IMR-90 (cell line): ENCODE measurements at regions not wholly inside any gene's neighbourhood (a gene's known extent, or its start where the extent isn't known, plus 50 kb on each side); places are given as distances from the start of the nearest gene placed in this dataset.

Experiments used
- ATAC-seq: fragments of 200-7000 bp; cut with Tn5 transposase; 2 replicates; pipeline ENCODE4 v1.9.1; 2020; ENCODE audit warnings: low read depth, mild to moderate bottlenecking, moderate library complexity
- BruUV-seq: library from RNA; stranded (reverse); fragments of 400-500 nt; replicated peaks from 2 replicates; lab custom pipeline; 2021; lab: Mats Ljungman, UMichigan
- CTCF ChIA-PET: fragments of 300-600 bp; formaldehyde crosslinking; extraction: SDS; loops from one replicate; lab custom pipeline; 2021; ENCODE audit warnings: antibody characterized with exemption; lab: Yijun Ruan, JAX
- POLR2A ChIA-PET: fragments of 300-600 bp; sonication (Branson Sonifier 250); formaldehyde crosslinking; loops from one replicate; lab custom pipeline; 2022; ENCODE audit warnings: antibody characterized with exemption; ENCODE audit not compliant: unreplicated experiment; lab: Charles Lee
- DNase-seq: peaks from one replicate; pipeline ENCODE4 v3.0.0; 2013
- H2AFZ ChIP-seq: replicated peaks from 2 replicates; pipeline ENCODE3; 2013; ENCODE audit warnings: low read length, mild to moderate bottlenecking; ENCODE audit not compliant: poor library complexity
- H2AK5ac ChIP-seq: 2 replicates; pipeline ENCODE4 v1.6.1; 2013; ENCODE audit warnings: low read depth, low read length, inconsistent platforms
- H2AK9ac ChIP-seq: replicated peaks from 2 replicates; pipeline ENCODE3; 2013; ENCODE audit warnings: mild to moderate bottlenecking, low read depth, low read length, moderate library complexity; ENCODE audit not compliant: poor library complexity
- H2BK120ac ChIP-seq: 2 replicates; pipeline ENCODE4 v1.6.1; 2013; ENCODE audit warnings: low read depth, low read length, inconsistent platforms
- H2BK15ac ChIP-seq: 3 replicates; pipeline ENCODE4 v1.6.1; 2013; ENCODE audit warnings: low read depth, low read length, inconsistent platforms
- H2BK20ac ChIP-seq: 2 replicates; pipeline ENCODE4 v1.6.1; 2013; ENCODE audit warnings: low read depth, mild to moderate bottlenecking, inconsistent platforms, low read length, moderate library complexity
- H2BK5ac ChIP-seq: 2 replicates; pipeline ENCODE4 v1.6.1; 2013; ENCODE audit warnings: mild to moderate bottlenecking, low read depth, low read length, inconsistent platforms; ENCODE audit not compliant: poor library complexity, severe bottlenecking
- H3K14ac ChIP-seq: replicated peaks from 2 replicates; pipeline ENCODE4 v1.6.1; 2013; ENCODE audit warnings: low read depth, low read length, inconsistent platforms
- H3K18ac ChIP-seq: 2 replicates; pipeline ENCODE4 v1.6.1; 2013; ENCODE audit warnings: low read depth, low read length, control low read depth
- H3K23ac ChIP-seq: 2 replicates; pipeline ENCODE4 v1.6.1; 2013; ENCODE audit warnings: low read depth, low read length, inconsistent platforms
- H3K27ac ChIP-seq: 2 replicates; pipeline ENCODE4 v1.5.1; 2013; ENCODE audit warnings: mild to moderate bottlenecking, control low read depth, low read length; ENCODE audit not compliant: insufficient read depth
- H3K27me3 ChIP-seq: 2 replicates; pipeline ENCODE4 v1.6.1; 2013; ENCODE audit warnings: low read length; ENCODE audit not compliant: control insufficient read depth, insufficient read depth
- H3K36me3 ChIP-seq: 2 replicates; pipeline ENCODE4 v1.6.1; 2013; ENCODE audit warnings: low read length, mixed read lengths; ENCODE audit not compliant: control insufficient read depth, insufficient read depth
- H3K4ac ChIP-seq: 2 replicates; pipeline ENCODE4 v1.6.1; 2013; ENCODE audit warnings: low read depth, low read length, inconsistent platforms
- H3K4me1 ChIP-seq: 2 replicates; pipeline ENCODE4 v1.6.1; 2013; ENCODE audit warnings: low read length, mixed read lengths; ENCODE audit not compliant: control insufficient read depth, insufficient read depth
- H3K4me2 ChIP-seq: 2 replicates; pipeline ENCODE4 v1.6.1; 2013; ENCODE audit warnings: low read depth, mild to moderate bottlenecking, control low read depth, low read length, moderate library complexity
- H3K4me3 ChIP-seq: 2 replicates; pipeline ENCODE4 v1.5.1; 2013; ENCODE audit warnings: low read depth, mild to moderate bottlenecking, control low read depth, low read length, moderate library complexity; ENCODE audit not compliant: insufficient read depth
- H3K56ac ChIP-seq: 2 replicates; pipeline ENCODE4 v1.6.1; 2013; ENCODE audit warnings: low read length, inconsistent platforms; ENCODE audit not compliant: insufficient read depth; ENCODE audit errors: extremely low read depth
- H3K79me1 ChIP-seq, 2 experiments: 2 replicates each; pipeline ENCODE4 v1.6.1; 2013; ENCODE audit warnings: low read length in 2 of 2, inconsistent platforms in 1 of 2, low read depth in 1 of 2
- H3K9ac ChIP-seq: 2 replicates; pipeline ENCODE4 v1.6.1; 2013; ENCODE audit warnings: low read depth, low read length, control low read depth
- H3K9me1 ChIP-seq: 2 replicates; pipeline ENCODE4 v1.6.1; 2013; ENCODE audit warnings: low read length, inconsistent platforms; ENCODE audit not compliant: insufficient read depth
- H3K9me3 ChIP-seq: 2 replicates; pipeline ENCODE4 v1.6.1; 2013; ENCODE audit warnings: low read length; ENCODE audit not compliant: control insufficient read depth, insufficient read depth
- H4K20me1 ChIP-seq: 2 replicates; pipeline ENCODE4 v1.6.1; 2013; ENCODE audit warnings: low read length, inconsistent platforms; ENCODE audit not compliant: insufficient read depth
- H4K5ac ChIP-seq: 2 replicates; pipeline ENCODE4 v1.6.1; 2013; ENCODE audit warnings: mild to moderate bottlenecking, low read depth, low read length, control low read depth
- H4K8ac ChIP-seq, 2 experiments: 2 replicates each; pipeline ENCODE4 v1.6.1; 2013; ENCODE audit warnings: low read depth in 2 of 2, low read length in 2 of 2, control low read depth in 1 of 2, inconsistent platforms in 1 of 2
- H4K91ac ChIP-seq: 2 replicates; pipeline ENCODE4 v1.6.1; 2013; ENCODE audit warnings: low read depth, low read length, inconsistent platforms; ENCODE audit not compliant: insufficient read depth
- NFE2L2 ChIP-seq: fragments of 150-350 bp; IDR thresholded peaks from 2 replicates; pipeline ENCODE4 v1.6.1; 2016; ENCODE audit warnings: low read depth, mild to moderate bottlenecking, low read length
- WGBS, 2 experiments: methylation state at CpG; one replicate each; pipeline versions ENCODE4 v1.1.5 to v1.1.7; 2013; ENCODE audit warnings: missing lambda C conversion rate in 2 of 2; ENCODE audit not compliant: insufficient read length in 1 of 2; ENCODE audit errors: extremely low coverage in 2 of 2; 5-methylcytosine and 5-hydroxymethylcytosine counted together
- dilution Hi-C: fragments of 300-500 bp; cut with HindIII; formaldehyde crosslinking; loops from one replicate; pipeline ENCODE4 v1.14.3; 2018; ENCODE audit warnings: low sequenced_read_pairs; ENCODE audit not compliant: unreplicated experiment
- in situ Hi-C: fragments of 300-500 bp; cut with MboI; formaldehyde crosslinking; loops from 3 replicates; pipeline ENCODE4 v1.14.3; 2019; ENCODE audit warnings: low sequenced_read_pairs, inconsistent platforms, mixed read lengths
- intact Hi-C: fragments of 100-400 bp; cut with micrococcal nuclease; formaldehyde crosslinking; loops from 2 replicates; pipeline ENCODE4 v1.10.0; 2022

DNA sequence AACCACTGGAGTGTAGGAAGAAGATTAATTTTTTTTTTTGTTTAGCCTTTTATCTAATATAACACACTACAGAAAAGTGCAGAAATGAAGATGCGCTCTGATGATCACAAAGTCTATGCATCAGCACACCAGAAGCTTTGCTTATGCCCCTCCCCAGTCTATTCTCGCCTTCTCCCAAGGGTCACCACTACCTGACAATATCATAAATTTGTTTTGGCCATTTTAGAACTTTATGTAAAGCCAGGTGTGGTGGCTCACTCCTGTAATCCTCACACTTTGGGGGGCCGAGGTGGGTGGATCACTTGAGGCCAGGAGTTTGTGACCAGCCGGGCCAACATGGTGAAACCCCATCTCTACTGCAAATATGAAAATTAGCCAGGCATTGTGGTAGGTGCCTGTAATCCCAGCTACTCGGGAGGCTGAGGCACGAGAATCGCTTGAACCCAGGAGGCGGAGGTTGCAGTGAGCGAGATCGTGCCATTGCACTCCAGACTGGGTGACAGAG, 231.3 kb downstream of the FOXD2 start:
- no TSS peak for BruUV-seq
- Histone ChIP-seq H3K4me3 (no peak overlapping the region), H2BK20ac (no peak overlapping the region), H3K9ac (no peak overlapping the region), H3K23ac (no peak overlapping the region), H3K79me1 (no peaks in the 10 kb centered on the region), H2BK15ac (no peak overlapping the region), H2BK5ac (no peak overlapping the region), H2BK120ac (no peak overlapping the region), H3K14ac (no peak overlapping the region), H3K9me3 (no peaks in the 10 kb centered on the region), H3K4me1 (no peaks in the 10 kb centered on the region), H4K91ac (no peak overlapping the region), H2AFZ (no peak overlapping the region), H3K27ac (no peak overlapping the region), H3K9me1 (no peaks in the 10 kb centered on the region), H3K4me2 (no peak overlapping the region), H3K27me3 (no peaks in the 10 kb centered on the region), H4K8ac (no peak overlapping the region), H3K36me3 (no peaks in the 10 kb centered on the region), H4K20me1 (no peaks in the 10 kb centered on the region), H4K5ac (no peak overlapping the region), H3K18ac (no peak overlapping the region), H3K56ac (no peak overlapping the region), H3K4ac (no peak overlapping the region), H2AK9ac (no peak overlapping the region), H2AK5ac (no peak overlapping the region)
- WGBS, 2 experiments: no CpG with 5 or more reads among the region's 10 CpGs
- no peak for DNase-seq
- ATAC-seq: no peak
- no peak for TF ChIP-seq NFE2L2
- in situ Hi-C loops: no loop called here
- dilution Hi-C loops: no loop called here
- intact Hi-C loops: no loop called here
- ChIA-PET POLR2A (no interaction called here), CTCF (no interaction called here)
